ENCODE measurements at regions not wholly inside any gene's neighbourhood (a gene's known extent, or its start where the extent isn't known, plus 50 kb on each side); places are given as distances from the start of the nearest gene placed in this dataset.

- no peaks in the 10 kb centered on the region for H3K9me2 ChIP-seq (replicated peaks; ENCODE audit: insufficient read depth)
- no peaks in the 10 kb centered on the region for H3K4me1 ChIP-seq (ENCODE audit: insufficient read depth)
- H3K36me3 ChIP-seq (replicated peaks; ENCODE audit: insufficient read depth, low read depth) = no peaks in the 10 kb centered on the region
- no peaks in the 10 kb centered on the region for H4K20me1 ChIP-seq (ENCODE audit: insufficient read depth, poor library complexity, severe bottlenecking)
- 90% methylated on average over 1 of the region's 1 CpG for WGBS (ENCODE audit: low lambda C conversion rate, missing lambda C conversion rate)
- no peak overlapping the region for H3K4me2 ChIP-seq
- no peak for TF ChIP-seq EZH2phosphoT487 (IDR thresholded peaks at IDR 0.05; ENCODE audit: low read depth, severe bottlenecking, unreplicated experiment)
- no peak for TF ChIP-seq EZH2 (IDR thresholded peaks at IDR 0.05; ENCODE audit: borderline replicate concordance)
- no peak for TF ChIP-seq CTCF (IDR thresholded peaks at IDR 0.05; ENCODE audit: poor library complexity)
- H3K27ac ChIP-seq = no peak overlapping the region
- no peak for DNase-seq (ENCODE audit: low spot score)
- no peaks in the 10 kb centered on the region for H3K27me3 ChIP-seq
- no peak overlapping the region for H2AFZ ChIP-seq
- H3K9me3 ChIP-seq (ENCODE audit: low read depth) = no peaks in the 10 kb centered on the region
- no peak overlapping the region for H3K4me3 ChIP-seq
- no peaks in the 10 kb centered on the region for H3K79me2 ChIP-seq
These were observed 181.5 kb upstream of the ISL1 start for GRCh38 chr5:51201708-51202107.

GRCh38 chr5:51202161-51202560 is 181.1 kb upstream of the ISL1 start:
- Histone ChIP-seq H3K27ac (no peak overlapping the region), H3K4me3 (no peak overlapping the region), H4K20me1 (ENCODE audit: insufficient read depth, poor library complexity, severe bottlenecking) (no peaks in the 10 kb centered on the region), H3K79me2 (no peaks in the 10 kb centered on the region), H3K27me3 (no peaks in the 10 kb centered on the region), H3K9me2 (replicated peaks; ENCODE audit: insufficient read depth) (no peaks in the 10 kb centered on the region), H3K9me3 (ENCODE audit: low read depth) (no peaks in the 10 kb centered on the region), H3K36me3 (replicated peaks; ENCODE audit: insufficient read depth, low read depth) (no peaks in the 10 kb centered on the region), H2AFZ (no peak overlapping the region), H3K4me1 (ENCODE audit: insufficient read depth) (no peaks in the 10 kb centered on the region), H3K4me2 (no peak overlapping the region)
- no peak for DNase-seq (ENCODE audit: low spot score)
- TF ChIP-seq EZH2phosphoT487 (IDR thresholded peaks at IDR 0.05; ENCODE audit: low read depth, severe bottlenecking, unreplicated experiment) (no peak), CTCF (IDR thresholded peaks at IDR 0.05; ENCODE audit: poor library complexity) (no peak), EZH2 (IDR thresholded peaks at IDR 0.05; ENCODE audit: borderline replicate concordance) (no peak)
- WGBS (ENCODE audit: low lambda C conversion rate, missing lambda C conversion rate) = 83% methylated on average over 2 of the region's 2 CpGs

- no peak overlapping the region for H3K4me2 ChIP-seq
- no peaks in the 10 kb centered on the region for H3K4me1 ChIP-seq (ENCODE audit: insufficient read depth)
- no peaks in the 10 kb centered on the region for H3K79me2 ChIP-seq
- H3K4me3 ChIP-seq = no peak overlapping the region
- TF ChIP-seq EZH2phosphoT487 (IDR thresholded peaks at IDR 0.05; ENCODE audit: low read depth, severe bottlenecking, unreplicated experiment) (no peak), CTCF (IDR thresholded peaks at IDR 0.05; ENCODE audit: poor library complexity) (no peak), EZH2 (IDR thresholded peaks at IDR 0.05; ENCODE audit: borderline replicate concordance) (no peak)
- no peaks in the 10 kb centered on the region for H4K20me1 ChIP-seq (ENCODE audit: insufficient read depth, poor library complexity, severe bottlenecking)
- H3K9me2 ChIP-seq (replicated peaks; ENCODE audit: insufficient read depth) = no peaks in the 10 kb centered on the region
- H3K27ac ChIP-seq = no peak overlapping the region
- WGBS (ENCODE audit: low lambda C conversion rate, missing lambda C conversion rate) = 62% methylated on average over 1 of the region's 1 CpG
- no peak overlapping the region for H2AFZ ChIP-seq
- no peaks in the 10 kb centered on the region for H3K9me3 ChIP-seq (ENCODE audit: low read depth)
- H3K36me3 ChIP-seq (replicated peaks; ENCODE audit: insufficient read depth, low read depth) = no peaks in the 10 kb centered on the region
- H3K27me3 ChIP-seq = no peaks in the 10 kb centered on the region
- no peak for DNase-seq (ENCODE audit: low spot score)
These were observed 179.7 kb upstream of the ISL1 start for GRCh38 chr5:51203598-51203997.

GRCh38 chr5:51208296-51208695 is 175.0 kb upstream of the ISL1 start:
- no peaks in the 10 kb centered on the region for H3K79me2 ChIP-seq
- DNase-seq (ENCODE audit: low spot score) = no peak
- WGBS (ENCODE audit: low lambda C conversion rate, missing lambda C conversion rate) = 49% methylated on average over 3 of the region's 3 CpGs
- H3K9me3 ChIP-seq (ENCODE audit: low read depth) = no peaks in the 10 kb centered on the region
- H3K9me2 ChIP-seq (replicated peaks; ENCODE audit: insufficient read depth) = no peaks in the 10 kb centered on the region
- no peaks in the 10 kb centered on the region for H4K20me1 ChIP-seq (ENCODE audit: insufficient read depth, poor library complexity, severe bottlenecking)
- H3K4me3 ChIP-seq = no peak overlapping the region
- H3K36me3 ChIP-seq (replicated peaks; ENCODE audit: insufficient read depth, low read depth) = no peaks in the 10 kb centered on the region
- H3K4me2 ChIP-seq = no peak overlapping the region
- H3K27ac ChIP-seq = no peak overlapping the region
- H3K27me3 ChIP-seq = no peaks in the 10 kb centered on the region
- H2AFZ ChIP-seq = no peak overlapping the region
- no peaks in the 10 kb centered on the region for H3K4me1 ChIP-seq (ENCODE audit: insufficient read depth)
- TF ChIP-seq EZH2phosphoT487 (IDR thresholded peaks at IDR 0.05; ENCODE audit: low read depth, severe bottlenecking, unreplicated experiment) = no peak
- no peak for TF ChIP-seq CTCF (IDR thresholded peaks at IDR 0.05; ENCODE audit: poor library complexity)
- TF ChIP-seq EZH2 (IDR thresholded peaks at IDR 0.05; ENCODE audit: borderline replicate concordance) = no peak

Measured in hepatocyte (in vitro differentiated cells).